Dendritic cell treated with granulocyte-macrophage colony-stimulating factor and Interleukin-4, amounts not matched to agents 40 ng/mL and 50 ng/mL, for 4 days (primary cell): ENCODE measurements at regions not wholly inside any gene's neighbourhood (a gene's known extent, or its start where the extent isn't known, plus 50 kb on each side); places are given as distances from the start of the nearest gene placed in this dataset.

Source experiments
- H3K27ac Mint-ChIP-seq: one replicate; pipeline ENCODE4 v1.8.0; 2022; ENCODE audit warnings: mild to moderate bottlenecking, mixed read lengths
- H3K27me3 Mint-ChIP-seq: one replicate; pipeline ENCODE4 v1.8.0; 2022; ENCODE audit warnings: mild to moderate bottlenecking, mixed read lengths
- H3K36me3 Mint-ChIP-seq: one replicate; pipeline ENCODE4 v1.8.0; 2022; ENCODE audit warnings: low read depth, mixed read lengths
- H3K4me1 Mint-ChIP-seq: one replicate; pipeline ENCODE4 v1.8.0; 2022; ENCODE audit warnings: low read depth, mixed read lengths
- H3K4me3 Mint-ChIP-seq: one replicate; pipeline ENCODE4 v1.8.0; 2022; ENCODE audit warnings: mild to moderate bottlenecking, moderate library complexity, mixed read lengths
- H3K9me3 Mint-ChIP-seq: one replicate; pipeline ENCODE4 v1.8.0; 2022; ENCODE audit warnings: mixed read lengths
- intact Hi-C: fragments of 100-400 bp; cut with micrococcal nuclease; formaldehyde crosslinking; loops from one replicate; pipeline ENCODE4 v1.15.0; 2022

GRCh38 chr9:13503599-13503998 lies 224.1 kb upstream of the MPDZ start:
- Mint-ChIP-seq H3K4me3 (no peak overlapping the region), H3K27me3 (no peaks in the 10 kb centered on the region), H3K27ac (no peak overlapping the region), H3K9me3 (no peaks in the 10 kb centered on the region), H3K4me1 (no peaks in the 10 kb centered on the region), H3K36me3 (no peaks in the 10 kb centered on the region)
- intact Hi-C loops: no loop called here

DNA sequence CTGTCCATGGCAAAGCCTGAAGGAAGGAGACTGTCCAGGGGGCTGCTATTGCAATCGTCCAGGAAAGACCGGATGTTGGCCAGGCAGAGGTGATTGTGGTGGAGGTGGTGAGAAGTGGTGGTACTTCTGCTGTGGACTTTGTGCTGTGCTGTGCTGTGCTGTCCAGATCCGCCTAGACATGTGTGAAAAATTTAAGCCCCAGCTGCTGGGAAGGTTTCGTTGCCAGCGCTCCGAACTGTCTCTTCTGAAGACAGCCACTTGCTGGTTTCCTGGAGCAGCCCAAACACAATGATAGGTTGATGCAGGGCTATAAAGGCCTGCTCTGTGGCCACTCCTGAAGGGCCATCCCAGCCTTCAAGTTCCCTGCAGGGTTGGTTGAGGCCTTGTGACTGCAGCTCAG lies 223.0 kb upstream of the MPDZ start:
- H3K27ac Mint-ChIP-seq: no peak overlapping the region
- H3K4me1 Mint-ChIP-seq: no peaks in the 10 kb centered on the region
- no peak overlapping the region for H3K4me3 Mint-ChIP-seq
- H3K27me3 Mint-ChIP-seq: no peaks in the 10 kb centered on the region
- intact Hi-C loops: no loop called here
- no peaks in the 10 kb centered on the region for H3K9me3 Mint-ChIP-seq
- H3K36me3 Mint-ChIP-seq: no peaks in the 10 kb centered on the region

DNA sequence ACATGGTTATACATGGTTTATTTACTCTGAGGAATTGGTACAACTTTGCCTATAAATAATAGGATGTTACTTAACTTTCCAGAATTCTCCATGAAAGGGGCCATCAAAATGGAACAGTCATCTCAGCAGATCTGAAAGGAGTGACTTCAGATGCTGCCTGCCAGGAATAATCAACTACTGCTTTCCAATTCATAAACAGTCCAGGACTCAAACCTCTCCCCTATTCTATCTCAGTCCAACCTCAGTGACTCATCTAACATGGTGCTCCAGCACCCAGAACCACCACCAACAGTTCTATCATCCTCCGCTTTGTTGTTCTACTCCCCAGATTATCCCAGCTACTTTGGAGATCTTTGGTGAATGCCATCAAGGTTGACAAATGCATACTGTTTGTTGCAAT lies 221.5 kb upstream of the MPDZ start:
- Mint-ChIP-seq H3K4me1 (no peaks in the 10 kb centered on the region), H3K9me3 (no peaks in the 10 kb centered on the region), H3K27ac (no peak overlapping the region), H3K27me3 (no peaks in the 10 kb centered on the region), H3K36me3 (no peaks in the 10 kb centered on the region), H3K4me3 (no peak overlapping the region)
- intact Hi-C loops: no loop called here

GRCh38 chr9:13500034-13500433 lies 220.5 kb upstream of the MPDZ start:
- intact Hi-C loops: no loop called here
- Mint-ChIP-seq H3K36me3 (no peaks in the 10 kb centered on the region), H3K9me3 (peaks cover 5% of the 10 kb centered on the region), H3K4me3 (no peak overlapping the region), H3K4me1 (no peaks in the 10 kb centered on the region), H3K27me3 (no peaks in the 10 kb centered on the region), H3K27ac (no peak overlapping the region)

DNA sequence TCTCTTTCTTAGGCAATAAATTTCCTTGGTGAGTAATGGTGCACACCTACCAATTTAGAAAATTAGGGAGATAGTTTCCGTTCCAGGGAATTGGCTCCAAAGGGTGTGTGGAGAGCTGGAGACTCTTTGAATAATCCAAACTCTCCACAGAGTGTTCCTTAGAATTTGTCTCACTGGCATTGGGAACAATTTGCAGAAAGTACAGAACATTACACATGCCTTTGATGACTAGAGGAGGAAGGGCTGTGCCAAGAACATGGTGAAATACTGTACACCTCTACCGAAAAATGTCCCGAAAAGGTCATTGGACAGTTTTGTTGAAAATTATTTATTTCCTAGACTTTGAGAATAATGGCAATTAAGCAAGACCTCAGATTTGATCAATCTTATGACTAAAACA lies 214.2 kb upstream of the MPDZ start:
- H3K9me3 Mint-ChIP-seq: peaks cover 9% of the 10 kb centered on the region
- H3K4me3 Mint-ChIP-seq: no peak overlapping the region
- H3K4me1 Mint-ChIP-seq: no peaks in the 10 kb centered on the region
- intact Hi-C loops: no loop called here
- H3K27me3 Mint-ChIP-seq: no peaks in the 10 kb centered on the region
- no peaks in the 10 kb centered on the region for H3K36me3 Mint-ChIP-seq
- no peak overlapping the region for H3K27ac Mint-ChIP-seq

- Mint-ChIP-seq H3K9me3 (peaks cover 9% of the 10 kb centered on the region), H3K36me3 (no peaks in the 10 kb centered on the region), H3K4me1 (no peaks in the 10 kb centered on the region), H3K27ac (no peak overlapping the region), H3K4me3 (no peak overlapping the region), H3K27me3 (no peaks in the 10 kb centered on the region)
- intact Hi-C loops: no loop called here
These were observed 212.3 kb upstream of the MPDZ start for GRCh38 chr9:13491493-13492424.

GRCh38 chr9:13491138-13491492 lies 211.6 kb upstream of the MPDZ start:
- H3K27me3 Mint-ChIP-seq: no peaks in the 10 kb centered on the region
- H3K27ac Mint-ChIP-seq: no peak overlapping the region
- no peaks in the 10 kb centered on the region for H3K36me3 Mint-ChIP-seq
- H3K9me3 Mint-ChIP-seq: peaks cover 9% of the 10 kb centered on the region
- H3K4me1 Mint-ChIP-seq: no peaks in the 10 kb centered on the region
- no peak overlapping the region for H3K4me3 Mint-ChIP-seq
- intact Hi-C loops: no loop called here

GRCh38 chr9:13487936-13488335 lies 208.4 kb upstream of the MPDZ start:
- no peaks in the 10 kb centered on the region for H3K4me1 Mint-ChIP-seq
- H3K27ac Mint-ChIP-seq: no peak overlapping the region
- H3K36me3 Mint-ChIP-seq: no peaks in the 10 kb centered on the region
- intact Hi-C loops: no loop called here
- H3K9me3 Mint-ChIP-seq: peaks cover 9% of the 10 kb centered on the region
- H3K27me3 Mint-ChIP-seq: no peaks in the 10 kb centered on the region
- no peak overlapping the region for H3K4me3 Mint-ChIP-seq

GRCh38 chr9:13487498-13487897 lies 208.0 kb upstream of the MPDZ start:
- Mint-ChIP-seq H3K27me3 (no peaks in the 10 kb centered on the region), H3K4me1 (no peaks in the 10 kb centered on the region), H3K4me3 (no peak overlapping the region), H3K36me3 (no peaks in the 10 kb centered on the region), H3K27ac (no peak overlapping the region), H3K9me3 (peaks cover 13% of the 10 kb centered on the region)
- intact Hi-C loops: no loop called here

GRCh38 chr9:13487071-13487470 lies 207.6 kb upstream of the MPDZ start:
- Mint-ChIP-seq H3K27ac (no peak overlapping the region), H3K27me3 (no peaks in the 10 kb centered on the region), H3K9me3 (peaks cover 18% of the 10 kb centered on the region), H3K36me3 (no peaks in the 10 kb centered on the region), H3K4me3 (no peak overlapping the region), H3K4me1 (no peaks in the 10 kb centered on the region)
- intact Hi-C loops: no loop called here

- Mint-ChIP-seq H3K27ac (no peak overlapping the region), H3K9me3 (peaks cover 21% of the 10 kb centered on the region), H3K36me3 (no peaks in the 10 kb centered on the region), H3K27me3 (no peaks in the 10 kb centered on the region), H3K4me3 (no peak overlapping the region), H3K4me1 (no peaks in the 10 kb centered on the region)
- intact Hi-C loops: no loop called here
These were observed 205.6 kb upstream of the MPDZ start for GRCh38 chr9:13485068-13485596.

- Mint-ChIP-seq H3K27ac (no peak overlapping the region), H3K4me3 (no peak overlapping the region), H3K4me1 (no peaks in the 10 kb centered on the region), H3K27me3 (no peaks in the 10 kb centered on the region), H3K9me3 (peaks cover 21% of the 10 kb centered on the region), H3K36me3 (no peaks in the 10 kb centered on the region)
- intact Hi-C loops: no loop called here
These were observed 204.7 kb upstream of the MPDZ start for GRCh38 chr9:13484186-13484585.

DNA sequence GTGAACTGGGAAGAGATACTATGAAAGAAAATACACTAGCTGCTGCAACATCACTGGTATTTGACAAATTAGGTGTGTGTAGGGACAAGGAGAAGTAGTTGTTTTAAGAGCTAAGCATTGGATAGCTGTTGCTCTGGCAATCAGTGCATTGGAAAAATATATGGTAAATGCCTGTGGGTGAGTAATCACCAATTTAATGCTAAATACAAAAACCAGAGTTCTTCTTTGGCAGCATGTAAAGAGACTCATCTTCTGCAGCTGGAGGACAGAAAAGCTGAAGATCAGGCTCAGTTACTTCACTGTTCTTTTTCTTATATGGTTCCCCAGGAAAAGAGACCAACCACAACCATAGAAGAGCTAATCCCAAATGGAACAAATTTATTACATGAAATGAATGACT lies 201.8 kb upstream of the MPDZ start:
- H3K27ac Mint-ChIP-seq: no peak overlapping the region
- no peaks in the 10 kb centered on the region for H3K36me3 Mint-ChIP-seq
- intact Hi-C loops: no loop called here
- peaks cover 34% of the 10 kb centered on the region for H3K9me3 Mint-ChIP-seq
- H3K4me3 Mint-ChIP-seq: no peak overlapping the region
- H3K4me1 Mint-ChIP-seq: no peaks in the 10 kb centered on the region
- H3K27me3 Mint-ChIP-seq: no peaks in the 10 kb centered on the region

GRCh38 chr9:13480693-13481092 lies 201.2 kb upstream of the MPDZ start:
- peaks cover 39% of the 10 kb centered on the region for H3K9me3 Mint-ChIP-seq
- no peaks in the 10 kb centered on the region for H3K4me1 Mint-ChIP-seq
- intact Hi-C loops: no loop called here
- H3K27me3 Mint-ChIP-seq: no peaks in the 10 kb centered on the region
- H3K4me3 Mint-ChIP-seq: no peak overlapping the region
- no peaks in the 10 kb centered on the region for H3K36me3 Mint-ChIP-seq
- no peak overlapping the region for H3K27ac Mint-ChIP-seq

DNA sequence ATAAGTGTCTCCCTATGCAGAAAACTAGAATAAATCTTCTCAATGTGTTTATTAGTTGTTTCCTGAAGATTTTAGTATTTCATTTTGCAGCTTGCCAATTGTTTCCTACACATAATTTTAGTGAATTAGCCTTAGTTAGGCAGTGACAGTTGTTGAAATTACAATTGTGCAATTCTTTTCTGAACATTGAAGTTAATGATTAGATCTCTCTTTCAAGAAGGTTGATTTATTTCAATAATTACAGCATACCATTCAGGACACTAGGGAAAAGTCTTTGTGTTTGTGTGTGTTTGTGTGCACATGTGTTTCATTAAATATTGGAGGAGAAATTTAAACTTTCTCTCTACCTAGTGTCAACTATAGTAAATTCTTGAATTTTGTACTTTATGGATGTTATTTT lies 199.6 kb upstream of the MPDZ start:
- intact Hi-C loops: no loop called here
- H3K36me3 Mint-ChIP-seq: no peaks in the 10 kb centered on the region

More for the DNA sequence above, 199.6 kb upstream of the MPDZ start:
- Mint-ChIP-seq H3K27ac (no peak overlapping the region), H3K4me3 (no peak overlapping the region), H3K4me1 (no peaks in the 10 kb centered on the region), H3K27me3 (no peaks in the 10 kb centered on the region), H3K9me3 (peaks cover 48% of the 10 kb centered on the region)
